GM12874 (cell line): ENCODE measurements at regions not wholly inside any gene's neighbourhood (a gene's known extent, or its start where the extent isn't known, plus 50 kb on each side); places are given as distances from the start of the nearest gene placed in this dataset.

Experiments
- CTCF ChIP-seq: IDR thresholded peaks from 2 replicates; pipeline ENCODE4 v1.5.1; 2011; ENCODE audit warnings: low read depth, mild to moderate bottlenecking, control low read depth, low read length, moderate library complexity; ENCODE audit not compliant: insufficient read depth

DNA sequence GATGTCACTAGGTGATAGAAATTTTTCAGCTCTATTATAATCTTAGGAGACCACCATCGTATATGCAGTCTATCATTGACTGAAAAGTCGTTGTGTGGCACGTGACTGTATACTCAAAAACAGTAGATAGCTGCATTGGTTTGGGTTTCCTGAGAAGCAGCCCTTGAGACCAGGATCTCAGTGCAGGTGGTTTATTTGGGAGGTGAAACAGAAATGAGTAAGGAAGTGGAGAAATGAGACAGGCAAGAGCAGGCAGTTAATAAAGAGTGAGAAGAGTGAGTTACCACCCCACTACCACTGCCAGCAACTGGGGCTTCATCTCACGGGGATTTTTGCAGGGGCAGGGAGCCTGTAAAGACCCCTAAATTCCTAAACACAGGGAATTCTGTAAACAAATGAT lies 221.0 kb downstream of the SHQ1 start:
- no peak for TF ChIP-seq CTCF

- TF ChIP-seq CTCF: no peak
Measured at GRCh38 chr3:72625602-72626337, 222.5 kb downstream of the SHQ1 start.

DNA sequence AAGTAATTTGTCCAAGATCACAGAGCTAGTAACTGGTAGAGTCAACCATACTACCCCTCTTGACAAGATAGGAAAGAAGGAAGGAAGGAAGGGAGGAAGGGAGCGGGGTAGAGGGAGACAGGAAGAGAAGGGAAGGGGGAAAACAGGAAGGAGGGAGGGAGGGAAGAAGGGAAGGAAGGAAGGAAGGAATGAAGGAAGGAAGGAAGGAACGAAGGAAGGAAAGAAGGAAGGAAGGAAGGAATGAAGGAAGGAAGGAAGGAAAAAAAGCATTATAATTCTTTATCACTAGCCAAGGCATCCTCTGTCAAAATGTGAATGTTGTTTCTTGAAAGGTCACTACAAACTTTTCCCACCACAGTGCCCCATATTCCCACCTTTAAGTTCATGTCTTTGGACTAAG lies 223.6 kb downstream of the SHQ1 start:
- TF ChIP-seq CTCF: no peak

- TF ChIP-seq CTCF: no peak
Measured at GRCh38 chr3:72618739-72619138, 229.5 kb downstream of the SHQ1 start.

- TF ChIP-seq CTCF: no peak
Measured at GRCh38 chr3:72617424-72618024, 230.7 kb downstream of the SHQ1 start.

GRCh38 chr3:72615776-72616175 lies 232.5 kb downstream of the SHQ1 start:
- TF ChIP-seq CTCF: no peak

GRCh38 chr3:72615182-72615581 lies 233.1 kb downstream of the SHQ1 start:
- TF ChIP-seq CTCF: no peak
